WTC11 (cell line): ENCODE measurements at regions not wholly inside any gene's neighbourhood (a gene's known extent, or its start where the extent isn't known, plus 50 kb on each side); places are given as distances from the start of the nearest gene placed in this dataset.

Source experiments
- ATAC-seq: fragments of 200-7000 bp; cut with Tn5 transposase; 2 replicates; pipeline ENCODE4 v1.10.0; 2021; ENCODE audit warnings: mild to moderate bottlenecking, moderate library complexity
- CTCF ChIA-PET: fragments of 300-600 bp; sonication (Branson Sonifier 250); formaldehyde crosslinking; loops from one replicate; lab custom pipeline; 2021; ENCODE audit warnings: antibody characterized with exemption; lab: Charles Lee
- POLR2A ChIA-PET: fragments of 350-600 bp; sonication (Branson Sonifier 250); formaldehyde crosslinking; loops from one replicate; lab custom pipeline; 2021; ENCODE audit warnings: antibody characterized with exemption; lab: Charles Lee
- DNase-seq: peaks from one replicate; pipeline ENCODE4 v3.0.0; 2021; ENCODE audit warnings: low spot score
- H3K27ac Mint-ChIP-seq: 2 replicates; pipeline ENCODE4 v1.8.0; 2021; ENCODE audit warnings: mixed read lengths
- H3K27me3 Mint-ChIP-seq: 2 replicates; pipeline ENCODE4 v1.8.0; 2021; ENCODE audit warnings: low read depth, mild to moderate bottlenecking, moderate library complexity, mixed read lengths
- H3K36me3 Mint-ChIP-seq: 2 replicates; pipeline ENCODE4 v1.8.0; 2021; ENCODE audit warnings: mixed read lengths
- H3K4me1 Mint-ChIP-seq: 2 replicates; pipeline ENCODE4 v1.8.0; 2022; ENCODE audit warnings: mixed read lengths
- H3K4me3 Mint-ChIP-seq: 2 replicates; pipeline ENCODE4 v1.8.0; 2021; ENCODE audit warnings: mild to moderate bottlenecking, moderate library complexity, mixed read lengths
- H3K9me3 Mint-ChIP-seq: 2 replicates; pipeline ENCODE4 v1.8.0; 2021; ENCODE audit warnings: mixed read lengths
- AR ChIP-seq: fragments of 250-450 bp; sonication (Bioruptor Pico); IDR thresholded peaks from 2 replicates; pipeline ENCODE4 v1.9.0; 2021; ENCODE audit warnings: mild to moderate bottlenecking
- EMX1 ChIP-seq: fragments of 250-450 bp; sonication (Bioruptor Pico); IDR thresholded peaks from 2 replicates; pipeline ENCODE4 v1.8.0; 2021; ENCODE audit warnings: mild to moderate bottlenecking
- ERG ChIP-seq: fragments of 250-450 bp; sonication (Bioruptor Pico); IDR thresholded peaks from 2 replicates; pipeline ENCODE4 v1.8.0; 2021; ENCODE audit warnings: mild to moderate bottlenecking
- GABPB1 ChIP-seq: sonication (generic); formaldehyde crosslinking; IDR thresholded peaks from 2 replicates; pipeline ENCODE4 v1.8.1; 2023; ENCODE audit warnings: mild to moderate bottlenecking, missing genetic modification reagents
- IRF1 ChIP-seq: sonication (generic); formaldehyde crosslinking; IDR thresholded peaks from 2 replicates; pipeline ENCODE4 v1.8.0; 2023; ENCODE audit warnings: missing genetic modification reagents
- IRF2 ChIP-seq: sonication (generic); formaldehyde crosslinking; IDR thresholded peaks from 2 replicates; pipeline ENCODE4 v1.8.0; 2022; ENCODE audit warnings: low read depth, missing genetic modification reagents, borderline replicate concordance
- JUN ChIP-seq: sonication (generic); formaldehyde crosslinking; IDR thresholded peaks from 2 replicates; pipeline ENCODE4 v1.8.0; 2023; ENCODE audit warnings: mild to moderate bottlenecking, missing genetic modification reagents
- NFATC4 ChIP-seq: fragments of 250-450 bp; sonication (Bioruptor Pico); IDR thresholded peaks from 2 replicates; pipeline ENCODE4 v1.9.0; 2021; ENCODE audit warnings: mild to moderate bottlenecking
- OVOL2 ChIP-seq: fragments of 250-450 bp; sonication (Bioruptor Pico); IDR thresholded peaks from 2 replicates; pipeline ENCODE4 v1.9.0; 2021; ENCODE audit warnings: mild to moderate bottlenecking, borderline replicate concordance
- RORB ChIP-seq: fragments of 250-450 bp; sonication (Bioruptor Pico); IDR thresholded peaks from 2 replicates; pipeline ENCODE4 v1.9.0; 2021; ENCODE audit warnings: mild to moderate bottlenecking
- TEAD4 ChIP-seq: sonication (generic); formaldehyde crosslinking; IDR thresholded peaks from 2 replicates; pipeline ENCODE4 v1.8.0; 2022; ENCODE audit warnings: mild to moderate bottlenecking, missing genetic modification reagents
- ZNF121 ChIP-seq: sonication (generic); formaldehyde crosslinking; IDR thresholded peaks from 2 replicates; pipeline ENCODE4 v1.8.0; 2023; ENCODE audit warnings: missing genetic modification reagents
- ZNF532 ChIP-seq: fragments of 250-450 bp; sonication (Bioruptor Pico); IDR thresholded peaks from 2 replicates; pipeline ENCODE4 v1.9.0; 2021; ENCODE audit warnings: mild to moderate bottlenecking, borderline replicate concordance

- no peak for TF ChIP-seq AR
- TF ChIP-seq ZNF121 = no peak
These were observed 445.0 kb upstream of the TRPC7 start (continued) for GRCh38 chr5:136810261-136810801.

GRCh38 chr5:136809382-136809781, 444.0 kb upstream of the TRPC7 start:
- no peak overlapping the region for H3K27ac Mint-ChIP-seq
- POLR2A ChIA-PET = no interaction called here
- TF ChIP-seq AR (no peak), ERG (CRISPR knock-in tag) (no peak)
- TF ChIP-seq, all 79 proteins: peak for 0
- no peak for ATAC-seq
- Mint-ChIP-seq H3K4me3 (no peak overlapping the region), H3K4me1 (no peaks in the 10 kb centered on the region), H3K9me3 (no peaks in the 10 kb centered on the region), H3K27me3 (no peaks in the 10 kb centered on the region), H3K36me3 (no peaks in the 10 kb centered on the region)
- no peak for DNase-seq
- CTCF ChIA-PET = no interaction called here

- ATAC-seq (no peak), DNase-seq (no peak)
- TF ChIP-seq IRF2 (no peak), IRF1 (CRISPR knock-in tag) (no peak), RORB (CRISPR knock-in tag) (no peak), NFATC4 (CRISPR knock-in tag) (no peak), OVOL2 (CRISPR knock-in tag) (no peak), EMX1 (CRISPR knock-in tag) (no peak), TEAD4 (no peak), JUN (CRISPR knock-in tag) (no peak), GABPB1 (CRISPR knock-in tag) (no peak), ZNF532 (no peak)
- no peaks in the 10 kb centered on the region for H3K4me1 Mint-ChIP-seq
- H3K9me3 Mint-ChIP-seq = no peaks in the 10 kb centered on the region
- H3K4me3 Mint-ChIP-seq = no peak overlapping the region
- H3K27ac Mint-ChIP-seq = no peak overlapping the region
- CTCF ChIA-PET = no interaction called here
- POLR2A ChIA-PET = no interaction called here
- no peaks in the 10 kb centered on the region for H3K27me3 Mint-ChIP-seq
- H3K36me3 Mint-ChIP-seq = no peaks in the 10 kb centered on the region
These were observed 443.4 kb upstream of the TRPC7 start for GRCh38 chr5:136808756-136809155.
